Hepatocyte (in vitro differentiated cells): ENCODE measurements at regions not wholly inside any gene's neighbourhood (a gene's known extent, or its start where the extent isn't known, plus 50 kb on each side); places are given as distances from the start of the nearest gene placed in this dataset.

ENCODE experiments used
- CTCF ChIP-seq: fragments of 200-600 bp; sonication (generic); IDR thresholded peaks from 2 replicates; pipeline ENCODE4 v1.5.1; 2016; ENCODE audit warnings: antibody characterized with exemption, mild to moderate bottlenecking; ENCODE audit not compliant: poor library complexity
- EZH2 ChIP-seq: fragments of 200-600 bp; sonication (generic); IDR thresholded peaks from 2 replicates; pipeline ENCODE4 v1.6.1; 2016; ENCODE audit warnings: antibody characterized with exemption, mild to moderate bottlenecking, borderline replicate concordance
- EZH2phosphoT487 ChIP-seq: fragments of 200-600 bp; sonication (generic); IDR thresholded peaks from one replicate; pipeline ENCODE4 v1.6.1; 2018; ENCODE audit warnings: antibody characterized with exemption, mild to moderate bottlenecking, low read depth, moderate library complexity; ENCODE audit not compliant: unreplicated experiment, severe bottlenecking

DNA sequence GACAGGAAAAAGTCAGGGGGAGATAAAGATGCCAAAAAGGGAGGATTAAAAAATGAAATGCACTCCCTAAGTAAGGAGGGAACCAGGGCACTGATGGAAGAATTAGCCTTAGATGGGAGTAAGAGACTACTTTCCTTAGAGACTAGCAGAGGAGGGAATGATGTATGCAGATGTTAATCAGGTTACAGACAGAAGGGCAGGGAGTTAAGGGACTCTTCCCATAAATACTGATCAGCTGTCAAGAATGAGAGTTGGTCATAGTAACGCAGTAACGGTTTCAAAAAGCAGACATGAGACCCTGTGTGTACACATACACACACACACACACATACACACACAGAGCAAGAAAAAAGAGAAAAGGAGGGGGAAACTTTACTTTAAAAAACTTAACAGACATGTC lies 93.4 kb downstream of the PHLDA1 start:
- TF ChIP-seq EZH2 (no peak), CTCF (no peak), EZH2phosphoT487 (no peak)
